ENCODE measurements at regions not wholly inside any gene's neighbourhood (a gene's known extent, or its start where the extent isn't known, plus 50 kb on each side); places are given as distances from the start of the nearest gene placed in this dataset.

DNA sequence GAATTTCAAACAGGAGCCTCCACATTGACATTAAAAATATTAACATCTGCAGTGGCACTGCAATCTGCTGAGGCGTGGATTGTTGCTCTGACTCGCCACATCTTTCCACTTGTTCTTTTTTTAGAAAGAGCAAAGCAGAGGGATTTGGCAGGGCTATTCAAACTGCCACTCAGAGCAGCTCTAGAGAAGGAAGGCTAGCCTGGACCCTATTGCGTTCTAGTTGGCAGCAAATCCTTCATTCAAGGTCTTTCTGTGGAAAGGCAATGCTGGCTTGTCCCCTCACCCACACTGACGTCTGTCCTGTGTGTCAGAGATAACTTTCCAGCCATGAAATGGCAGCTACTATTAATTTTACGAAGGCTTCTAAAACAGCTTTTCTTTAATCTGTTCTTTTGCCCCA, 483.2 kb upstream of the SGO1 start:
- Histone ChIP-seq H3K4me3 (replicated peaks in 1 of 3) (no peak overlapping the region), H3K36me3 (no peaks in the 10 kb centered on the region), H3K4me1 (no peaks in the 10 kb centered on the region), H3K27ac (no peak overlapping the region), H3K27me3 (no peaks in the 10 kb centered on the region), H3K9me3 (no peaks in the 10 kb centered on the region)
- TF ChIP-seq, protein P1, sequence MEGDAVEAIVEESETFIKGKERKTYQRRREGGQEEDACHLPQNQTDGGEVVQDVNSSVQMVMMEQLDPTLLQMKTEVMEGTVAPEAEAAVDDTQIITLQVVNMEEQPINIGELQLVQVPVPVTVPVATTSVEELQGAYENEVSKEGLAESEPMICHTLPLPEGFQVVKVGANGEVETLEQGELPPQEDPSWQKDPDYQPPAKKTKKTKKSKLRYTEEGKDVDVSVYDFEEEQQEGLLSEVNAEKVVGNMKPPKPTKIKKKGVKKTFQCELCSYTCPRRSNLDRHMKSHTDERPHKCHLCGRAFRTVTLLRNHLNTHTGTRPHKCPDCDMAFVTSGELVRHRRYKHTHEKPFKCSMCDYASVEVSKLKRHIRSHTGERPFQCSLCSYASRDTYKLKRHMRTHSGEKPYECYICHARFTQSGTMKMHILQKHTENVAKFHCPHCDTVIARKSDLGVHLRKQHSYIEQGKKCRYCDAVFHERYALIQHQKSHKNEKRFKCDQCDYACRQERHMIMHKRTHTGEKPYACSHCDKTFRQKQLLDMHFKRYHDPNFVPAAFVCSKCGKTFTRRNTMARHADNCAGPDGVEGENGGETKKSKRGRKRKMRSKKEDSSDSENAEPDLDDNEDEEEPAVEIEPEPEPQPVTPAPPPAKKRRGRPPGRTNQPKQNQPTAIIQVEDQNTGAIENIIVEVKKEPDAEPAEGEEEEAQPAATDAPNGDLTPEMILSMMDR (IDR thresholded peaks at IDR 0.05): no peak
- TF ChIP-seq POLR2A (IDR thresholded peaks at IDR 0.05): no peak
- WGBS, 2 donors: 38 to 43% methylated on average over 5 of the region's 5 CpGs
- DNase-seq: peak in 1 of 2 donors; percentile 1
- intact Hi-C loops (cut with DNase I): no loop called here

DNA sequence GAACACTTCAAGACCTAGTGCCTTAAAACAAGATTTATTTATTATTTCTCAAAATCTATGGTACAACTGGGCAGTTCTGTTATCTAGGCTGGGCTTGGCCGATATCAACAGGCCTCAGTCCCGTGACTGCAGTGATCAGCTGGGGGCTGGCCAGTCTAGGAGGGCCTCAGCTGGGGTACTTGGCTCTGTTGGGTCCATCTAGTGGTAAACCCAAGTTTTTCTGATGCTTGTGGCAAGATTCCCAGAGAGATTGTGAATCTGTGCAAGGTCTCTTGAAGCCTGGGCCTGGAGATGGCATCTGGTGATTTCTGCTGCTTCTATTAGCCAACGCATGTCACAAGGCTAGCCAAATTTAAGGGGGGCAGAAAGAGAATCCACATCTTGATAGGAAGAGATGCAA, 482.4 kb upstream of the SGO1 start:
- Histone ChIP-seq H3K27ac (no peak overlapping the region), H3K36me3 (no peaks in the 10 kb centered on the region), H3K27me3 (no peaks in the 10 kb centered on the region), H3K4me1 (no peaks in the 10 kb centered on the region), H3K9me3 (no peaks in the 10 kb centered on the region), H3K4me3 (replicated peaks in 1 of 3) (no peak overlapping the region)
- WGBS, 2 donors: 76 to 92% methylated on average over 3 of the region's 3 CpGs
- intact Hi-C loops (cut with DNase I): no loop called here
- no peak for DNase-seq
- TF ChIP-seq, protein P1 (IDR thresholded peaks at IDR 0.05): no peak
- TF ChIP-seq POLR2A (IDR thresholded peaks at IDR 0.05): no peak

DNA sequence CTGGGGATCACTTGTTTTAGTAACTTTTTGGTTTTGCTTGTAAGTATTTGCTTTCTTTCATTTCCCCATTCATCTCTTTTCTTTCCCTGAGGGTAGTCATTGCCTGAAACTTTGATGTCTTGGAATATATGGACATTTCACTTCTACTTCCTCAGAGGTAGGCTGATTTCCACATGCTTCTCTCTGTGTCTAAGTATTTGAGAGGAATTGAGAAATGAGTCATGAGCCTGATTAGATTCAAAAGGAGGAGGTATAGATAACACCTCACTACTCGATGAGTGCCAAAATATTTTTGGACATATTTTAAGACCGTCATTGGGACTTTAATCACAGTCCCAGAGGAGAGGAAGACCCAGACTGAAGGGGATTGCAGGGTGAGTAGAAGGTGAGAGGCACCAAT, 480.1 kb upstream of the SGO1 start:
- intact Hi-C loops (cut with DNase I): no loop called here
- TF ChIP-seq, protein P1 (IDR thresholded peaks at IDR 0.05): no peak
- no peak for TF ChIP-seq POLR2A (IDR thresholded peaks at IDR 0.05)
- Histone ChIP-seq H3K27ac (no peak overlapping the region), H3K36me3 (no peaks in the 10 kb centered on the region), H3K9me3 (no peaks in the 10 kb centered on the region), H3K27me3 (no peaks in the 10 kb centered on the region), H3K4me3 (replicated peaks in 1 of 3) (no peak overlapping the region), H3K4me1 (no peaks in the 10 kb centered on the region)
- 81 to 87% methylated on average over 2 of the region's 2 CpGs for WGBS, 2 donors
- no peak for DNase-seq

DNA sequence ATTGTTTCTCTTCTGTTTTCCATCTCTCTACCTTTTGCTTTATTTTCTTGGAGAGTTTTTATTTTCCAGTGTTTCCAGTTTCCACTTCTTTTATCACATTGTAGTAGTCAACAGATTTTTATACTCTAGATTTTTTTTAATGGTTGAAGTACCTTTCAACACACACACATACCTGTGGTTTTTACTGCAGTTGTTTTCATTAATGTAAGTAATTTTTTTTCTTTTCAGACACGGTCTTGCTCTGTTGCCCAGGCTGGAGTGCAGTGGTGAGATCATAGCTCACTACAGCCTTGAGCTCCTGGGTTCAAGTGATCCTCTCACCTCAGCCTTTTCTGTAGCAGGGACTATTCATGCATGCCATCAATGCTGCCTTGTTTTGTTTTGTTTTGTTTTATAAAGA, 472.5 kb upstream of the SGO1 start:
- WGBS, 2 donors: 37 to 63% methylated on average over 1 of the region's 1 CpG
- Histone ChIP-seq H3K4me3 (replicated peaks in 1 of 3) (no peak overlapping the region), H3K4me1 (no peaks in the 10 kb centered on the region), H3K27me3 (no peaks in the 10 kb centered on the region), H3K36me3 (no peaks in the 10 kb centered on the region), H3K27ac (no peak overlapping the region), H3K9me3 (no peaks in the 10 kb centered on the region)
- no peak for DNase-seq
- intact Hi-C loops (cut with DNase I): no loop called here
- no peak for TF ChIP-seq POLR2A (IDR thresholded peaks at IDR 0.05)
- TF ChIP-seq, protein P1 (IDR thresholded peaks at IDR 0.05): no peak

DNA sequence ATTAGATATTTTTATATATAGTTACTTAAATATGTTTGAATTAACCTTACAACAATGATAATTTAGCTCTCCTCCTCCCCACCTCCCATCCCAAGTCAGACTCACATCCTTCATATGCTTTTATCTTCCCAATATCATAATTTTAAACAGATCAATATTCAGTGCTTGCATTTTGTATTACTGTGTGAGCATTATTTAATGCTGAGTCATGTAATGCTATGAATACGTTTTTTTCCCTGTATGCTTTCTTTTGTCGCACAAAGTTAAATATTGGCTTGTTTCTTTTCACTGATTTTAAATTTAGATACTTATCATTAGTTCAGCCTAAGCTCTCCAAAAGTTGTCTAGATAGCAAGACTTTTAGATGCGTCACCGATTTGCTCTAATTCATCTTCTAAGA, 471.6 kb upstream of the SGO1 start:
- no peak overlapping the region for H3K27ac ChIP-seq
- no peaks in the 10 kb centered on the region for H3K9me3 ChIP-seq
- H3K4me3 ChIP-seq (replicated peaks in 1 of 3): no peak overlapping the region
- no peaks in the 10 kb centered on the region for H3K4me1 ChIP-seq
- H3K27me3 ChIP-seq: no peaks in the 10 kb centered on the region
- TF ChIP-seq, protein P1 (IDR thresholded peaks at IDR 0.05): no peak
- TF ChIP-seq POLR2A (IDR thresholded peaks at IDR 0.05): no peak
- no peak for DNase-seq
- H3K36me3 ChIP-seq: no peaks in the 10 kb centered on the region
- intact Hi-C loops (cut with DNase I): no loop called here
- 90 to 91% methylated on average over 4 of the region's 4 CpGs for WGBS, 2 donors

Measured in thyroid gland (tissue), 4 donors.